ENCODE measurements at regions not wholly inside any gene's neighbourhood (a gene's known extent, or its start where the extent isn't known, plus 50 kb on each side); places are given as distances from the start of the nearest gene placed in this dataset.
A peak's percentile ranks its signal among the peaks of the same experiment; 100 is the strongest.

GRCh38 chr5:111839438-111839837 lies 82.4 kb upstream of the NREP start:
- no peaks in the 10 kb centered on the region for H3K36me3 ChIP-seq (ENCODE audit: control insufficient read depth in 2 of 2, extremely low read depth in 1 of 2, insufficient read depth in 2 of 2, low read length in 2 of 2)
- dilution Hi-C loops (cut with MboI; ENCODE audit: extremely low pct_ligation_motif_present, low sequenced_read_pairs) (no loop called here), intact Hi-C loops (cut with micrococcal nuclease) (no loop called here)
- no peaks in the 10 kb centered on the region for H3K79me2 ChIP-seq (ENCODE audit: control insufficient read depth, insufficient read depth, low read length)
- BruUV-seq (replicated peaks): no TSS peak
- H2AFZ ChIP-seq (ENCODE audit: low read depth, low read length): no peak overlapping the region
- H3K4me1 ChIP-seq (ENCODE audit: control insufficient read depth, extremely low read depth, insufficient read depth, low read length): peaks cover 3% of the 10 kb centered on the region
- H3K4me2 ChIP-seq (ENCODE audit: insufficient read depth, low read length): no peak overlapping the region
- ChIA-PET CTCF (no interaction called here), POLR2A (no interaction called here)
- no peak for TF ChIP-seq POLR2AphosphoS5 (IDR thresholded peaks at IDR 0.05; ENCODE audit: insufficient read depth, low read depth, low read length)
- no peak for TF ChIP-seq CTCF (IDR thresholded peaks at IDR 0.05; ENCODE audit: extremely low read depth in 1 of 2, insufficient read depth in 1 of 2, low read depth in 1 of 2, low read length in 2 of 2)
- TF ChIP-seq POLR2A (IDR thresholded peaks at IDR 0.05; ENCODE audit: low read depth, low read length): no peak
- no peak for TF ChIP-seq FOS (IDR thresholded peaks at IDR 0.05; ENCODE audit: borderline replicate concordance, insufficient read depth, low read length)
- no peak for TF ChIP-seq MYC (IDR thresholded peaks at IDR 0.05; ENCODE audit: low read depth, low read length)
- no peak for TF ChIP-seq JUN (IDR thresholded peaks at IDR 0.05; ENCODE audit: borderline replicate concordance, insufficient read depth, insufficient read length, low read depth)
- no peak for TF ChIP-seq EZH2 (IDR thresholded peaks at IDR 0.05; ENCODE audit: borderline replicate concordance, low read depth, low read length, severe bottlenecking)
- no peak for TF ChIP-seq MAX (IDR thresholded peaks at IDR 0.05; ENCODE audit: insufficient read depth, insufficient read length)
- no peak for TF ChIP-seq GATA2 (IDR thresholded peaks at IDR 0.05; ENCODE audit: insufficient read depth, insufficient read length, low read depth, low read length)
- H3K9me1 ChIP-seq (replicated peaks; ENCODE audit: control insufficient read depth, extremely low read depth, insufficient read depth, low read length): no peaks in the 10 kb centered on the region
- no peak overlapping the region for H3K4me3 ChIP-seq (replicated peaks in 1 of 3; ENCODE audit: insufficient read depth in 1 of 3, low read depth in 1 of 3, low read length in 3 of 3)
- no peak overlapping the region for H3K9ac ChIP-seq (replicated peaks; ENCODE audit: extremely low read depth, insufficient read depth, low read length)
- no peaks in the 10 kb centered on the region for H3K27me3 ChIP-seq (ENCODE audit: control insufficient read depth in 2 of 2, insufficient read depth in 2 of 2, low read length in 2 of 2)
- FAIRE-seq (no peak), DNase-seq (ENCODE audit: low read depth, low spot score) (peak; percentile 13)
- no peak overlapping the region for H3K27ac ChIP-seq (ENCODE audit: insufficient read depth, low read depth, low read length)
- H3K9me3 ChIP-seq (replicated peaks; ENCODE audit: control insufficient read depth, insufficient read depth, low read length): no peaks in the 10 kb centered on the region
- H4K20me1 ChIP-seq (replicated peaks; ENCODE audit: control insufficient read depth, extremely low read depth, insufficient read depth, low read length): no peaks in the 10 kb centered on the region
